Breast epithelium (tissue), 4 donors: ENCODE measurements at regions not wholly inside any gene's neighbourhood (a gene's known extent, or its start where the extent isn't known, plus 50 kb on each side); places are given as distances from the start of the nearest gene placed in this dataset.

ENCODE experiments used
- DNase-seq, 2 donors: peaks; one replicate each; pipeline ENCODE4 v3.0.0-alpha.2; 2019; ENCODE audit warnings: low spot score in 2 of 2
- H3K27ac ChIP-seq, 2 donors: fragments of 200-600 bp; sonication (generic) in 1 of 2; one replicate each; pipeline ENCODE4 v1.5.1; 2016 to 2019; ENCODE audit warnings: mild to moderate bottlenecking in 1 of 2
- H3K27me3 ChIP-seq, 2 donors: fragments of 200-600 bp; sonication (generic) in 1 of 2; one replicate each; pipeline versions ENCODE4 v1.5.1 to v1.6.0; 2017 to 2019; ENCODE audit warnings: control low read depth in 1 of 2, mild to moderate bottlenecking in 1 of 2
- H3K36me3 ChIP-seq: fragments of 200-600 bp; one replicate; pipeline ENCODE4 v1.5.1; 2019
- H3K4me1 ChIP-seq, 2 donors: fragments of 200-600 bp; sonication (generic); one replicate each; pipeline ENCODE4 v1.5.1; 2016 to 2019; ENCODE audit warnings: control low read depth in 1 of 2
- H3K4me3 ChIP-seq, 3 donors: fragments of 200-600 bp; sonication (generic); 1 replicate in 2 of 3; 2 replicates in 1 of 3; pipeline ENCODE4 v1.5.1; 2016 to 2019; ENCODE audit warnings: mild to moderate bottlenecking in 3 of 3, moderate library complexity in 2 of 3
- H3K9me3 ChIP-seq, 2 donors: fragments of 200-600 bp; sonication (generic) in 1 of 2; one replicate each; pipeline ENCODE4 v1.5.1; 2016 to 2019; ENCODE audit warnings: control low read depth in 1 of 2
- POLR2A ChIP-seq: fragments of 450-650 bp; IDR thresholded peaks from one replicate; pipeline ENCODE4 v1.6.1; 2016; ENCODE audit warnings: antibody characterized with exemption, mild to moderate bottlenecking, moderate library complexity
- POLR2AphosphoS5 ChIP-seq, 3 donors: sonication (generic); formaldehyde crosslinking; IDR thresholded peaks; one replicate each; pipeline ENCODE4 v1.6.1; 2017; ENCODE audit warnings: antibody characterized with exemption in 3 of 3
- intact Hi-C: fragments of 100-400 bp; cut with DNase I; formaldehyde crosslinking; loops from one replicate; pipeline ENCODE4 v1.15.1; 2023; ENCODE audit warnings: low total_unique reads
- TF ChIP-seq, protein P1 (sequence below), 3 donors: fragments of 450-650 bp; IDR thresholded peaks; one replicate each; pipeline ENCODE4 v1.5.1; 2016 to 2017; ENCODE audit warnings: antibody characterized with exemption in 3 of 3, mild to moderate bottlenecking in 3 of 3, moderate library complexity in 3 of 3

DNA sequence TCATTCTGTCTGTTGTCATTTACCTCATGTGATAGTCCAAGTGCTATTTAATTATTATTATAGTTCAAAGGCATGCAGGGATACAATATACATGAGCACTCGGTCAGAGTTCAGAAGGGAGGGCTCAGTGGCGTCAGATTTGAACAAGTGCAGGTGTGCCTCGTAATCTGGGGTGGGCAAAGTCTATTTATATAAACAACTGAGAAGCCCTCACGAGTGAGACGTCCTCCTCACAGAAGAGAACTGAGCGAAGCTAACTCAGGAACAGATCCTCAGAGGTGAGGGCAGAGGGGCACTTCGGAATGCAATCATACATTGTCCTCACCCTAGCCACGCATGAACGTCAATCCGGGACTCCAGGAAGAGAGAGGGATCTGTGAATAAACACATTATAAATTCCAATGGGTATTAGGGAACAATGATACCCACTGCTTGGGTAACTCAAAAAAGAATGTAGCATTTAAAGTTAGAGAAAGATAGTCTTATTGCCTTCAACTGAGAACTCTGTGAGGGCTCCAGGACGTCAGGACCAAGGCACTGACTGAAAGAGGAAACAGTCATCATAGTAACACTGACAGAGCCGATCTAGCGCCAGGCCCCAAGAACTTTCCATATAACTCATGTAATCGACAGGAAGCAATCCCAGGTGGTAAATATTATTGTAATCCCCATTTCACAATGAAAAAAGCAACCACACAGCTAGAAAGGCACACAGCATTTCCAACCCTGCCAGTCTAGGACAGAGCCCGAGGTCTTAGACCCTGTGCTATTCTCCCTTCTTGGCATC is 127.1 kb upstream of the B3GALT2 start:
- Histone ChIP-seq H3K27me3 (no peaks in the 10 kb centered on the region), H3K4me1 (no peaks in the 10 kb centered on the region), H3K36me3 (no peaks in the 10 kb centered on the region), H3K9me3 (peaks cover 0 to 9% of the 10 kb centered on the region in 2 donors), H3K4me3 (no peak overlapping the region), H3K27ac (no peak overlapping the region)
- TF ChIP-seq POLR2AphosphoS5 (IDR thresholded peaks at IDR 0.05) (no peak), POLR2A (no peak)
- TF ChIP-seq, protein P1, sequence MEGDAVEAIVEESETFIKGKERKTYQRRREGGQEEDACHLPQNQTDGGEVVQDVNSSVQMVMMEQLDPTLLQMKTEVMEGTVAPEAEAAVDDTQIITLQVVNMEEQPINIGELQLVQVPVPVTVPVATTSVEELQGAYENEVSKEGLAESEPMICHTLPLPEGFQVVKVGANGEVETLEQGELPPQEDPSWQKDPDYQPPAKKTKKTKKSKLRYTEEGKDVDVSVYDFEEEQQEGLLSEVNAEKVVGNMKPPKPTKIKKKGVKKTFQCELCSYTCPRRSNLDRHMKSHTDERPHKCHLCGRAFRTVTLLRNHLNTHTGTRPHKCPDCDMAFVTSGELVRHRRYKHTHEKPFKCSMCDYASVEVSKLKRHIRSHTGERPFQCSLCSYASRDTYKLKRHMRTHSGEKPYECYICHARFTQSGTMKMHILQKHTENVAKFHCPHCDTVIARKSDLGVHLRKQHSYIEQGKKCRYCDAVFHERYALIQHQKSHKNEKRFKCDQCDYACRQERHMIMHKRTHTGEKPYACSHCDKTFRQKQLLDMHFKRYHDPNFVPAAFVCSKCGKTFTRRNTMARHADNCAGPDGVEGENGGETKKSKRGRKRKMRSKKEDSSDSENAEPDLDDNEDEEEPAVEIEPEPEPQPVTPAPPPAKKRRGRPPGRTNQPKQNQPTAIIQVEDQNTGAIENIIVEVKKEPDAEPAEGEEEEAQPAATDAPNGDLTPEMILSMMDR (IDR thresholded peaks at IDR 0.05), result no peak
- intact Hi-C loops, result no loop called here
- DNase-seq, result no peak

DNA sequence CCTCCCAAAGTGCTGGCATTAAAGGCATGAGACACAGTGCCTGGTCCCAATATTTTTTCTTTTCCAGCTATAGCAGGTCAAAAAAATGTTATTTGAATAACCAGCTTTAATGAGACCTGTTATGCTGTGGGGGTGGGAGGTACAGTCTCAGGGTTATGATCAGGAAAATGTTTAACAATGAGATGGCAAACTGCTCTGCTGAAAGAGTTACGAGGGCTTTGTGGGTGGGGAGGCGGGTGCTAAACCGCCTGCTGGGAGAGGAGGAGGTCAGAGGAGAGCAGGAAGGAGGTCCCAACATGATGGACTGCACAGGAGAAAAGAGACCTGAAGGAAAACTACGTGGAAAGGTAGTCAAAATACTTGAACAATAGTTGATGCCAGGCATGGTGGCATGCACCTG is 126.0 kb upstream of the B3GALT2 start:
- no peaks in the 10 kb centered on the region for H3K4me1 ChIP-seq
- TF ChIP-seq, protein P1 (IDR thresholded peaks at IDR 0.05), result no peak
- TF ChIP-seq POLR2A, result no peak
- TF ChIP-seq POLR2AphosphoS5 (IDR thresholded peaks at IDR 0.05), result no peak

DNA sequence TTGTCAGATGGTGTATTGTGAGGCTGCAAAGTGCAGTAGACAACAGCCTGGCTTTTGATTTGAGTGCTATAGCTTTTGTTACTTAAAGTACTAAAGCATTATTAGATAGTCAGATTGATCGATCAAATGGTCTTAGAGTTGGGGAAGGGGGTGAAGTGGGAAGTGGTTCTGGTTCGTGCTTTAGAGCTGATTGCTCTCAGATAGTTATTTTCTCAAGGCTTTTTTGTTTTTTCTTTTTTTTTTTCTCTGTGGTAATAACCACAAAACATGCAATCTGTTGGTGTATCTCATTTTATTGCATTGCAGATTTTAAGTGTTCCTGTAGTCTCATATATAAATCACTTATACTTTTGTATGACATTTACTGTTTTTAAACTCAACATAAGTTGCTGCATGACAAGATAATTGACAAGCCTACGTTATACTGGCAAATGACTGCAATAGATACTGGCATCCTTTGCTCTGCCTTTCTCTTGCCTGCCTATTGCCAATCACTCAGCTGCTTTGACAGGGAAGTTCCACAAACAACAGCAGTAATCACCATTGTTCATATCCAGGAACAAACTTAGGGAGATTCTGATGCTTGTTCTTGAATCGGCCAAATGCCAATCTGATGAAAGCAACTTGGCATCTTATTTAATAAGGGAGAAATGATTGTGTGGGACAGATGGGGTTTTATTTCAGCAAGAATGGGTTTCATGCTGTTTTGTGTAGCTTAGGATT is 125.0 kb upstream of the B3GALT2 start:
- Histone ChIP-seq H3K4me3 (no peak overlapping the region), H3K36me3 (no peaks in the 10 kb centered on the region), H3K27me3 (no peaks in the 10 kb centered on the region), H3K4me1 (no peaks in the 10 kb centered on the region), H3K9me3 (no peaks in the 10 kb centered on the region), H3K27ac (no peak overlapping the region)
- DNase-seq, result no peak
- intact Hi-C loops, result no loop called here
- TF ChIP-seq, protein P1 (IDR thresholded peaks at IDR 0.05), result no peak
- TF ChIP-seq POLR2AphosphoS5 (IDR thresholded peaks at IDR 0.05), result no peak
- TF ChIP-seq POLR2A, result no peak

More for the DNA sequence above, 126.0 kb upstream of the B3GALT2 start:
- Histone ChIP-seq H3K27ac (no peak overlapping the region), H3K36me3 (no peaks in the 10 kb centered on the region), H3K4me3 (no peak overlapping the region), H3K27me3 (no peaks in the 10 kb centered on the region), H3K9me3 (no peaks in the 10 kb centered on the region)
- intact Hi-C loops, result no loop called here
- DNase-seq, result no peak

DNA sequence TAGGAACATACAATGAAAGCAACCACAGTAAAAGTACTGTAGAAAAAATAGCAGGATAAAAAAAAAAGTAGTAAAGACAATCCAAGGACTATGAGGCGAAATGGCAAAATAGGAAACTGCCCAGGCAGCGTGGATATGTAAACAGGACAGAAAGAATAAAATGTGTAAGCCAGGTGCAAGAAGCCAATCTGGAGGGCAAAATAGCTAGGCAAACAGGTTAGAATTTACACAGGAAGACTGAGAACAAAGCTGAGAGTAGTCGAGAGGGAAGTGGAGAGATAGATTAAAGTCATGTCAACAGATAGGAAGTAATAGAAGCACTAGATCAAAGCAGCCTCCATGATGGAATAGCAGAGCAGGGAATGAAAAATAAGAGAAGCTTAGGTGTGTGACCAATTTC is 124.2 kb upstream of the B3GALT2 start:
- intact Hi-C loops, result no loop called here

More for the DNA sequence above, 124.2 kb upstream of the B3GALT2 start:
- no peak for TF ChIP-seq POLR2AphosphoS5 (IDR thresholded peaks at IDR 0.05)
- no peak for TF ChIP-seq POLR2A
- TF ChIP-seq, protein P1 (IDR thresholded peaks at IDR 0.05), result no peak
- Histone ChIP-seq H3K27me3 (no peaks in the 10 kb centered on the region), H3K36me3 (no peaks in the 10 kb centered on the region), H3K4me1 (no peaks in the 10 kb centered on the region), H3K9me3 (no peaks in the 10 kb centered on the region), H3K4me3 (no peak overlapping the region), H3K27ac (no peak overlapping the region)
- DNase-seq, result no peak
